ENCODE measurements at regions not wholly inside any gene's neighbourhood (a gene's known extent, or its start where the extent isn't known, plus 50 kb on each side); places are given as distances from the start of the nearest gene placed in this dataset.
"Not testable (repeated sequence)": the region's sequence is repeated elsewhere in the genome, so short reads cannot be mapped to it uniquely, and the experiment has no call there.

DNA sequence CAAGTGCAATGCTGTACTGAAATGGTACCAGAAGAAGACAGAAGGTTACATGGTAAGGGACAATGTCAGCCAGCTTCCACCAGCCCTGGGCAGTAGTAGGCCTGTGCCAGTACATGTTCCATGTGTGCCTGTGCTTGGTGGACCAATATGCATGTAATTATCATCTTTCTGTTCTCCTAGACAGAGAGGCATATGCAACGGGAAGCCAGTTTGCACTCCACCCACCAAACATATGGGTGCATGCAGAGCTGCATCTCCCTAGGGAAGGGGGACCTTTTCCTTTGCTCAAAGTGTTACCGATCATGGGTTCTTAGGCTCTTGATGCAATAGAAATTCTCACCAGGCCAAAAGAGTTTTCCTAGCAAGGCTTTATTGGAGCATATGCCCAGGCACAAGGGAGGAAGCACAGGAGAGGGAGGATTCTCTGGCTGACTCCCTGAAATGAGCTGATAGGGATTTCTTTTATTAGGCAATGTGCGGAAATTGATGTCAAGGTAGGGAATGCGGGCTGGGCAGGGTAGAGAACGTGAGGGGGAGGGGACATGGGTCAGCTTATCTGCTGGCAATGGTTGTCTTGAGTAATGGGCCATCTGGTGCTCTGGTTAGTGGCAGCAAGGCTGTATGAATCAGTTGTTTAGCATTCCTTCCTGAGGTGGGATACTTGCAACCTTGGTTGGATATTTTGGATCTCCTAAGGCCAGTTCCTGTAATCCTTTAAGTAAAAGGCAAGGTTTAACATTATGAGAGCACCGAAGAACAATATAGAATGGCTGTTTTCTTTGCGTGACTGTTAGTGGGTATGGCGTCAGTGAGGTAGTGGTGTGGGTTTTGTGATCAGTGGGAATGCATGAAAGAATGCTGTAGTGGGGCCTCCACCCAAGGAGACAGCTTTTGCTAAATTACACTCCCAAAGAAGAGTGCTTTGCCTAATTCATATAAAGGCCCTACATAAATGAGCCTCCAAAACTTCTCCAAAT lies 102.5 kb downstream of the CDRT15L2 start:
- not testable (repeated sequence) for DNase-seq (ENCODE audit: low read depth in 2 of 2)

GRCh38 chr17:20683651-20684229 lies 104.2 kb downstream of the CDRT15L2 start:
- DNase-seq (ENCODE audit: low read depth in 2 of 2): not testable (repeated sequence)

DNA sequence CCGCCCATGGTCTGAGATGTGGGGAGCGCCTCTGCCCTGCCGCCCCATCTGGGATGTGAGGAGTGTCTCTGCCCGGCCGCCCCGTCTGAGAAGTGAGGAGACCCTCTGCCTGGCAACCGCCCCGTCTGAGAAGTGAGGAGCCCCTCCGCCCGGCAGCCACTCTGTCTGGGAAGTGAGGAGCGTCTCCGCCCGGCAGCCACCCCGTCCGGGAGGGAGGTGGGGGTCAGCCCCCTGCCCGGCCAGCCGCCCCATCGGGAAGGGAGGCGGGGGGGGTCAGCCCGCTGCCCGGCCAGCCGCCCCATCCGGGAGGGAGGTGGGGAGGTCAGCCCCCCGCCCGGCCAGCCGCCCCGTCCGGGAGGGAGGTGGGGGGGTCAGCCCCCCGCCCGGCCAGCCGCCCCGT lies 105.5 kb downstream of the CDRT15L2 start:
- not testable (repeated sequence) for DNase-seq (ENCODE audit: low read depth in 2 of 2)

GRCh38 chr17:20687584-20687983 lies 108.1 kb downstream of the CDRT15L2 start:
- DNase-seq (ENCODE audit: low read depth in 2 of 2): not testable (repeated sequence)

GRCh38 chr17:20689170-20689749 lies 109.7 kb downstream of the CDRT15L2 start:
- not testable (repeated sequence) for DNase-seq (ENCODE audit: low read depth in 2 of 2)

- not testable (repeated sequence) for DNase-seq (ENCODE audit: low read depth in 2 of 2)
These were observed 113.2 kb downstream of the CDRT15L2 start for GRCh38 chr17:20692706-20693105.

DNA sequence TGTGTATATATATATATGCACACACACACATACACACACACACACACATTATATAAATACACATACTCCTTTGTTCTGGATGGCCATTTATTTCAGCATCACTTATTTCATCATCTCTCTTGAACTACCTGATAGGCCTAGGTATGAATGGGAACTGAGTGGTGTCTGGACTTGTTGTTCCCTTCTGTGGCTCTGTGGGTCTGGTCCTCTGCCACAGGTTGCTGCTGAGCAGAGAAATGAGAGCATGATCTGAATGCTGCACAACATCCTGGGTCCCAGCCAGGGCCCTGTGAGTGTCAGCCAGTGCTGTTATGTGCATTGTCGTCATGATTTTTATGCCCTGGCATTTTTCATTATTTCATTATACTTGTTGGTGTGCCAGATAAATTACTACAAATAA lies 116.3 kb downstream of the CDRT15L2 start:
- DNase-seq (ENCODE audit: low read depth in 2 of 2): not testable (repeated sequence)

DNA sequence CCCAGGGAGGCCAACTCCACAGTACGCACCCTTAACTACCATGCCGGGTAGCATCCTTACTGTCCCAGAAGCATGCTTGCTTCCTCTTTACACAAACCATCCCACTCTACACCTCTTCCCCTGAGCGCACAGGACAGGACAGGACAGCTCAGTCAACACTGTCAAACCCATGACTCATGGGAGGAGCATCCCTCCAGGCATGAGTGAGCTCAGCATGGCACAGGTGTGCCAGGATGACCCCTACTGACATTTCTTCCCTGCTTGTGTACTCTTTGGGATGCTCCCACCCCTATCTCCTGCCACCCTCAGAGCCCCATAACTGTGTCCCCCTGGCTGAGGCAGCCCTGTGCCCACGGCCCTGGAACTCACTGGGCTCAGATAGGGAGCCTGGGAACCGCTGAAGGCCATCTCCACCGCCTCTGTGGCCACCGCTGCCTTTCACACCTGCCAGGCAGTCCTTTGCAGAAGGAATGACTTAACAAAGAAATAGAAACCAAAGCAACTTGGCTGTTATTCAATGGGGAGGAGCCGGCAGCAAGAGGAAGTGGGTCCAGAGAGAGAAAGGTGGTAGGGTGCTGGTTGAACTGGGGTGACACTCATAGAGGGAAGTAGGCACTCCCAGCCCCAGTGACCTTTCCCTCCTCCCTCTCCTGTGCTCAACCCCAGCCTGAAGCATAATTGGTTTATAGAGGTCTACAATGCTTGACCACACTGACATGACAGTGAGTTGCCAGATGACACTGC lies 119.1 kb downstream of the CDRT15L2 start:
- DNase-seq (ENCODE audit: low read depth in 2 of 2): not testable (repeated sequence)

DNA sequence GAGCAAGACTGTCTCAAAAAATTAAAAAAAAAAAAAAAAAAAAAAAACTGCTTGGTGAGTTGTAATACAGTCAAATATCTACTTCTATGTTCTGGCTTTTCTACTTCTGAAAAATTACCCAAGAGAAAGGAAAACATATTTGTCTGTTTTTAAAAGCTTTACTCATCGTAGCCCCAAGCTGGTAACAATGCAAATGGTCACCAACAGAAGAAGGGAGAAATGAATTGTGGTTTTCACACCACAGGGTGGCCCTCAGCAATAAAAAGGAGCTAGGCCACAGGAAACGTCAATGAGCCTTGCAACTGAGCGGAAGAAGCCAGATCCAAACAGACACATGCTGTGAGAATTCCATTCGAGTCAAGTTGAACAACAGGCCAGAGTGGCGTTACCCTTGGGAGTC lies 121.0 kb downstream of the CDRT15L2 start:
- DNase-seq (ENCODE audit: low read depth in 2 of 2): not testable (repeated sequence)

GRCh38 chr17:20701366-20701765 lies 121.8 kb downstream of the CDRT15L2 start:
- DNase-seq (ENCODE audit: low read depth in 2 of 2): not testable (repeated sequence)

- no peak for DNase-seq (ENCODE audit: low read depth in 2 of 2)
These were observed 123.2 kb downstream of the CDRT15L2 start for GRCh38 chr17:20702692-20703091.

DNA sequence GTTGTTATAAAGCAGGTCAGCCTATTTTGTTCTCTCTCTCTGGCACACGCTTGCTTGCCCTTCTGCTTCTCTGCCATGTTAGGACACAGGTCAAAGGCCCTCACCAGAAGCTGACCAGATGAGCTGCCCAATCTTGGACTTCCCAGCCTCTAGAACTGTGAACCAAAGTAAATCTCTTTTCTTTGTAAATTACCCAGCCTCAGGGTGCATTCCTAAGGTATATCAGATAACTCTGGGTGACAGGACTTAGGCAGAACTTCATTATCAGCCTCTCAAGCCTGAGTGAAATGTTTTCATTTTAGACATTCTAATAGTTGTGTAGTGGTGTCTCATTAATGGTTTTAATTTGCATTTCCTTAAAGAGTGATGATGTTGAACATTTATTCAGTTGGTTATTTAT lies 124.3 kb downstream of the CDRT15L2 start:
- no peak for DNase-seq (ENCODE audit: low read depth in 2 of 2)

GRCh38 chr17:20705186-20705585 lies 125.7 kb downstream of the CDRT15L2 start:
- not testable (repeated sequence) for DNase-seq (ENCODE audit: low read depth in 2 of 2)

DNA sequence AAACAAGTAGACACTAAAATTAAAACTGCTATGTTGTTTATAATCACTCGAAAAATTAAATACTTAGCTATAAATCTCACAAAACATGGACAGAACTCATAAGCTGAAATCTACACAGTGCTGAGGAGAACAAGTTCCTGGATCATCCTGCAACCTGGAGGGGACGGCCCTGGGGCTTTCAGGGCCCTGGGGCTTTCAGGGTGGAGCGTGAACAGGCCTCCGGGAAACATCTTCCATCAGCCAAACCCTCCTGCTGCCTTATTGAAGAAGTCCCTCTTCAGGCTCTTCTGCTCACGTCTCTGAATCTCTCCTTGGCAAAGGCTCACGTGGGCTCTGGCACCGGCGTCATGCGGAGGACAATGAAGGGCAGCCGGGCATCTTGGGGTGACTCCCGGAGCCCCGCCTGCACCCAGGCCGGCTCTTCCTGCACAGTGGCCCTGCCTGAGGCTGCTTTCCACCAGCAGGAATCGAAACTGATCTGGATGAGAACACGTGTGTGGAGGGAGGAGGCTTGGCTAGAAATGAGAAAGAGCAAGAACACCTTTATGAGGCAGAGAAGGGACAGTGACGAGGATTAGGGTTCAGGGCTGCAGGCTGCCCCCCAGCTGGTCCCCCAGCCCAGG lies 127.3 kb downstream of the CDRT15L2 start:
- DNase-seq (ENCODE audit: low read depth in 2 of 2): no peak

- DNase-seq (ENCODE audit: low read depth in 2 of 2): not testable (repeated sequence)
These were observed 129.3 kb downstream of the CDRT15L2 start for GRCh38 chr17:20708821-20709220.

GRCh38 chr17:20716481-20716880 lies 137.0 kb downstream of the CDRT15L2 start:
- DNase-seq (ENCODE audit: low read depth in 2 of 2): not testable (repeated sequence)

DNA sequence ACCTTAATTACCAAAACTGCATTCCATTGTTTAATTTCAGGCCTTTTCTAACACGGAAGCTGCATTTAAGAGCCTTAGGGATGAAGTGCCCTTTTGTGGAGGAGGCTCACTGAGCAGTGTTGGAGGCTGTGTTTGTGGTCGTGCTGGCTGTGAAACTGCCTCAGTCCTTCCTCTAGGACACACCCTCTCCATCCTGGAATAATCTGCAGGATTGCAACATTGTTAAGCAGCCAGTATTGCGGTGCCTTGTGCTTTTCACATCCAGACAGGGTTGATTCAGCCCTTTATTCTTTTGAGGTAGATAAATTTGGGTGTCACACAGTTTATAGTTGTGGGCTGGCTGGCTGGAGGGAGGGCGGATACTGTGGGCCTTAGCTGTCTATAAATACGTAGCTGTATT lies 141.6 kb downstream of the CDRT15L2 start:
- no peak for DNase-seq (ENCODE audit: low read depth in 2 of 2)

DNA sequence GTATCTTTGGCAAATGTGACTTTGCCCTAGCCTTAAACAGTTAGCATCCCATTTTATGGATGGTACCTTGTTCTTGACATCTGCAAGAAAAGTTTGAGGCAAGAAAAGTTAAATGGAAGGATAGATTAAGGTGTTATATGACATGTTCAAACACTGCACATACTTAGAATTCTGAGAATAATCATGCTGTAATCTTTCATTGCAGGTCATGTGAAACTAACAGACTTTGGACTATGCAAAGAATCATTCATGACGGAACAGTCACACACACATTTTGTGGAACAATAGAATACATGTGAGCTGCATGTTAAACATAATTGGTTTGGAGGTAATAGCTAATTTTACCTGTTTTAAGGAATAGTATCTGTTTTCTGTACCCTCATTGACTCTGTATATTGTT lies 144.9 kb downstream of the CDRT15L2 start:
- DNase-seq (ENCODE audit: low read depth in 2 of 2): not testable (repeated sequence)

GRCh38 chr17:20727201-20727600 lies 147.7 kb downstream of the CDRT15L2 start:
- not testable (repeated sequence) for DNase-seq (ENCODE audit: low read depth in 2 of 2)

DNA sequence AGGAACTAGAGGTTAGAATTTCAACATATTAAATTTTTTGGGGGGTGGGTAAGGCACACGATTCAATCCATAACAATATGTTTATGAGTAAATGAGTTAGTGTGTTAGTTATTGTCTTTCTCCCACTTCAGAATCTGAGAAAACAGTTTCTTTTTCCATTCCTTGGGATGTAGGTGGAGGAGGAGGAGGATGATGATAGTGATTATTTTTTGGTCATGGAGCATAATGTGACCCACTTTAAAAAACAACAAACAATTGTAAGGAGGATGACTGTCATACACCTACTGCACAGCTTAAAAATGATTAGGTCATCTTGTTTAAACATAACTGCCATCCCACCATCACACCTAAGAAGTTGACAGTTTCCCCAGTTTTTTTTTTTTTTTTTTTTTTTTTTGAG lies 148.7 kb downstream of the CDRT15L2 start:
- DNase-seq (ENCODE audit: low read depth in 2 of 2): no peak

GRCh38 chr17:20731131-20731530 lies 151.6 kb downstream of the CDRT15L2 start:
- DNase-seq (ENCODE audit: low read depth in 2 of 2): not testable (repeated sequence)

All from stimulated activated CD4-positive, alpha-beta T cell treated with anti-CD3 and anti-CD28 coated beads, Interleukin-1b, Interleukin-23, amount 100 ng/mL, for 1 hour (primary cell).